HG03469 (cell line): ENCODE measurements at regions not wholly inside any gene's neighbourhood (a gene's known extent, or its start where the extent isn't known, plus 50 kb on each side); places are given as distances from the start of the nearest gene placed in this dataset.

Experiments used
- ATAC-seq: cut with Tn5 transposase; IDR thresholded peaks from one replicate; pipeline ENCODE4 v1.9.1; 2021; ENCODE audit warnings: mild to moderate bottlenecking, moderate library complexity, moderate number of reproducible peaks; ENCODE audit not compliant: unreplicated experiment

GRCh38 chr1:87760654-87761053, 432.0 kb downstream of the LMO4 start:
- ATAC-seq = no peak

- no peak for ATAC-seq
Measured at GRCh38 chr1:87763483-87763882, 434.8 kb downstream of the LMO4 start.

GRCh38 chr1:87765057-87765680, 436.5 kb downstream of the LMO4 start:
- no peak for ATAC-seq

- ATAC-seq = no peak
Measured at GRCh38 chr1:87765681-87766070, 437.0 kb downstream of the LMO4 start.

GRCh38 chr1:87766737-87767136, 438.1 kb downstream of the LMO4 start:
- ATAC-seq = no peak

- no peak for ATAC-seq
Measured at GRCh38 chr1:87778896-87779295, 450.2 kb downstream of the LMO4 start.

- no peak for ATAC-seq
Measured at GRCh38 chr1:87781554-87781953, 452.9 kb downstream of the LMO4 start.

GRCh38 chr1:87783315-87783714, 454.6 kb downstream of the LMO4 start:
- ATAC-seq = no peak

- no peak for ATAC-seq
Measured at GRCh38 chr1:87785386-87785785, 456.7 kb downstream of the LMO4 start.

- ATAC-seq = no peak
Measured at GRCh38 chr1:87786229-87786628, 457.5 kb downstream of the LMO4 start.

- ATAC-seq = no peak
Measured at GRCh38 chr1:87786861-87787545, 458.3 kb downstream of the LMO4 start.

GRCh38 chr1:87787551-87787950, 458.9 kb downstream of the LMO4 start:
- ATAC-seq = no peak

GRCh38 chr1:87790756-87791155, 462.1 kb downstream of the LMO4 start:
- ATAC-seq = no peak

- no peak for ATAC-seq
Measured at GRCh38 chr1:87791931-87792740, 463.5 kb downstream of the LMO4 start.

GRCh38 chr1:87794788-87795614, 466.3 kb downstream of the LMO4 start:
- ATAC-seq = no peak

GRCh38 chr1:87795615-87796337, 467.1 kb downstream of the LMO4 start:
- no peak for ATAC-seq

- no peak for ATAC-seq
Measured at GRCh38 chr1:87796471-87796901, 467.8 kb downstream of the LMO4 start.

GRCh38 chr1:87799451-87799850, 470.8 kb downstream of the LMO4 start:
- ATAC-seq = no peak

- no peak for ATAC-seq
Measured at GRCh38 chr1:87800006-87800405, 471.3 kb downstream of the LMO4 start.

GRCh38 chr1:87803375-87803774, 474.7 kb downstream of the LMO4 start:
- no peak for ATAC-seq
